ENCODE measurements at regions not wholly inside any gene's neighbourhood (a gene's known extent, or its start where the extent isn't known, plus 50 kb on each side); places are given as distances from the start of the nearest gene placed in this dataset.

DNA sequence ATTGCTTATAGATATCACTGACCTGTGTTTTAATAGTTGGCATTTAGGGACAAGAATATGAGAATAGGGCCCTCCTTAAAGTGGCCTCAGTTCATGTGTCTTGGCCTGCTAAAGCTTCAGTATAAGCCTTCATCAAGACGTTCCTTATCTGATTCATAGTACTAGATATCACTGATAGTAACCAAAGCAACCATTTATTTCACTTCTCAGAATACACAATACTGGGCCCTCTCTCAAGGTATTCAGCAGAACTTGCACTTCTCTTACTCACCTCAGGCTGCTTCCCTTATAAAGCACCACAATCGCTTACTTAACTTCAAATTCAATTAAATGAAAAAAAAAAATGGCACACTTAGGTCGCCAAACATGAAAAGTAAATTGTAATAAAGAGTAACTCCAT, 259.4 kb upstream of the PCDH7 start:
- H3K9me3 Mint-ChIP-seq = peaks cover 46% of the 10 kb centered on the region
- H3K4me1 Mint-ChIP-seq (ENCODE audit: low read depth) = no peaks in the 10 kb centered on the region
- DNase-seq = no peak
- TF ChIP-seq, protein P1, sequence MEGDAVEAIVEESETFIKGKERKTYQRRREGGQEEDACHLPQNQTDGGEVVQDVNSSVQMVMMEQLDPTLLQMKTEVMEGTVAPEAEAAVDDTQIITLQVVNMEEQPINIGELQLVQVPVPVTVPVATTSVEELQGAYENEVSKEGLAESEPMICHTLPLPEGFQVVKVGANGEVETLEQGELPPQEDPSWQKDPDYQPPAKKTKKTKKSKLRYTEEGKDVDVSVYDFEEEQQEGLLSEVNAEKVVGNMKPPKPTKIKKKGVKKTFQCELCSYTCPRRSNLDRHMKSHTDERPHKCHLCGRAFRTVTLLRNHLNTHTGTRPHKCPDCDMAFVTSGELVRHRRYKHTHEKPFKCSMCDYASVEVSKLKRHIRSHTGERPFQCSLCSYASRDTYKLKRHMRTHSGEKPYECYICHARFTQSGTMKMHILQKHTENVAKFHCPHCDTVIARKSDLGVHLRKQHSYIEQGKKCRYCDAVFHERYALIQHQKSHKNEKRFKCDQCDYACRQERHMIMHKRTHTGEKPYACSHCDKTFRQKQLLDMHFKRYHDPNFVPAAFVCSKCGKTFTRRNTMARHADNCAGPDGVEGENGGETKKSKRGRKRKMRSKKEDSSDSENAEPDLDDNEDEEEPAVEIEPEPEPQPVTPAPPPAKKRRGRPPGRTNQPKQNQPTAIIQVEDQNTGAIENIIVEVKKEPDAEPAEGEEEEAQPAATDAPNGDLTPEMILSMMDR (IDR thresholded peaks at IDR 0.05) = no peak
- no peaks in the 10 kb centered on the region for H3K36me3 Mint-ChIP-seq (ENCODE audit: low read depth)
- no peak overlapping the region for H3K27ac Mint-ChIP-seq
- H3K27me3 Mint-ChIP-seq (ENCODE audit: insufficient read depth) = peaks cover 4% of the 10 kb centered on the region; the same call in 1 of the 2 replicates
- no peak overlapping the region for H3K4me3 Mint-ChIP-seq

DNA sequence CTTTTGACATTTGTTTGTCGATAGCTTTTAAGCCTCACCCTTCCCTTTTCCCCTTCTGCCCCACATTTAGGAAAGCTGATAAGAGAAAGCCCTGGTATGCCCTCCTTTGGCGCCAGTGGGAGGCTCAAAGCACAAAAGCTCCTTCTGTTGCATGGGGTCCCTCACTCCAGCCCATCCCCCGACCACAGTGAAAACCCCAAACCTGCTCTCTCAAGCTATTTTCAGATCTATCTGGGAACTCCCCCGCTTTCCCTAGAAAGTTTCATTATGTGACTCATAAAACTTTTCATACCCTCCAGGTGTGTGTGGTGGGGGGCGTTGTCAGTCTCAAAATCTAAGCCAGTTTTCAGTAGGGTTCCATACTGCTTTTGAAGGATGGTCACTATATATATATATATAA, 259.0 kb upstream of the PCDH7 start:
- no peak overlapping the region for H3K4me3 Mint-ChIP-seq
- DNase-seq = no peak
- no peak overlapping the region for H3K27ac Mint-ChIP-seq
- peaks cover 4% of the 10 kb centered on the region; the same call in 1 of the 2 replicates for H3K27me3 Mint-ChIP-seq (ENCODE audit: insufficient read depth)
- H3K36me3 Mint-ChIP-seq (ENCODE audit: low read depth) = no peaks in the 10 kb centered on the region
- peaks cover 42% of the 10 kb centered on the region for H3K9me3 Mint-ChIP-seq
- H3K4me1 Mint-ChIP-seq (ENCODE audit: low read depth) = no peaks in the 10 kb centered on the region
- TF ChIP-seq, protein P1 (IDR thresholded peaks at IDR 0.05) = no peak

DNA sequence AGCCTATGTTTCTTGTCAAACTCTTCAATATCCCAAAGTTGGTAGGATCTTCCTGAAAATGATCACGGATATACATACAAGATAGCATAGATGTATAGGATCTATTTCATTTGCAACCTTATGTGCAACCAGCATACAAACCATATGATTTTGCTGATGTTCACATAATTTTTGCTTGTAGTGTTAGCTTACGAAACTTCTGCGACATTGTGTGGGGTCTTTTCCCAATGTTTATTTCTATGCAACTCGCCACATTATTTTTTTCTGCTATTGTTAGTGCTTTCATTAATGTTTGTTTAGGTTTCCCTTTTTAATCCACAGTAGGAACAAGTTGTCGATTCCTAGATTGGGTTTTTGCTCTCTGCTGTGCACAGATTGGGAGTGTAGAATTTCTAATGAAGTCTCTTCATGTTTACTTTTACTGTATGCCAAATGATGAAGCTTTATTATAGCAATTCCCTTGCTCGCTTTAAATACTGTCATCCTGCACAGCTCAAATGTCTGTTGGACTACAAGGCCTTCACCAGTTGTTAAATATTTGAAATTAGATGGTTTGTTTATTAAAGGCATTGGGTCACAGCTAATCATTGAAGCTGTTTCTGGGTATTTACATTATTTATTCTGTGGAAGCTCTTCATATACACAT, 257.6 kb upstream of the PCDH7 start:
- no peaks in the 10 kb centered on the region for H3K36me3 Mint-ChIP-seq (ENCODE audit: low read depth)
- TF ChIP-seq, protein P1 (IDR thresholded peaks at IDR 0.05) = no peak
- H3K9me3 Mint-ChIP-seq = peaks cover 31% of the 10 kb centered on the region
- DNase-seq = no peak
- no peaks in the 10 kb centered on the region for H3K4me1 Mint-ChIP-seq (ENCODE audit: low read depth)
- peaks cover 4% of the 10 kb centered on the region; the same call in 1 of the 2 replicates for H3K27me3 Mint-ChIP-seq (ENCODE audit: insufficient read depth)
- H3K4me3 Mint-ChIP-seq = no peak overlapping the region
- no peak overlapping the region for H3K27ac Mint-ChIP-seq

DNA sequence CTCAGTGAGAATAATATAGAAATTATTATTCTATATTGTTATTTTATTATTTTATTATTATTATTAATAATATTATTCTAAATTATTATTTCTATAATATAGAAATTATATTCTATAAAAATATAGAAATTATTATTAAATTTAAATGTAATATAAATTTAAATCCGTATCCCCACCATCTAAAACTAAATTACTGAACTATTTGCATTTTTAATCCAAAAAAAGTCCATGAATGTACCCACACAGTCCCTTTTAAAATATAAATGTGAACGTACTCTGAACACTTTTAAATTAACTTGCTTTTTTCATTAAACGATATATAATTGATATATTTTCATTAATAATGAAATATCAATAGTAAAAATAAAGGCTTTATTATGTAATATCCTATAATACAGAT, 248.3 kb upstream of the PCDH7 start:
- DNase-seq = no peak
- no peaks in the 10 kb centered on the region for H3K4me1 Mint-ChIP-seq (ENCODE audit: low read depth)
- TF ChIP-seq, protein P1 (IDR thresholded peaks at IDR 0.05) = no peak
- no peaks in the 10 kb centered on the region for H3K36me3 Mint-ChIP-seq (ENCODE audit: low read depth)
- no peaks in the 10 kb centered on the region; the same call in 1 of the 2 replicates for H3K9me3 Mint-ChIP-seq
- H3K27me3 Mint-ChIP-seq (ENCODE audit: insufficient read depth) = no peaks in the 10 kb centered on the region
- H3K4me3 Mint-ChIP-seq = no peak overlapping the region
- H3K27ac Mint-ChIP-seq = no peak overlapping the region

DNA sequence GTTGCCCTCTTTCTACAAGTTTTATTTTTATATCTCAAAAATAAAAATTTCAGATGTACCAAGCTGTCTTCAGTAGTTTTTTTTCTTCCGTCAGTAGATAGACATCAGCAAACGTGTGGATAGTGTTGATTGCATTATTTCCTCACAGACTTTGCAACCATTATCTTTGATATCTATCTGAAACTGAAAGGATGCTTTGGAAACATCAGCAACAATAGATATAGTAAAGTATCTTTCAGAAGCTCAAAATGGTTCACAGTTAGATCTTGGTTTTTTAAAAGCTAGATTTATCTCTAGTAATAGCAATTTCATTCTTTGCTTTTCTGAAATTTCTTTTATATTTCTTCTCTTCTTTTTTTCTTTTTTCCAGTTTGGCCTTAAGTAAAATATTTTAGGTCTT, 246.9 kb upstream of the PCDH7 start:
- Mint-ChIP-seq H3K4me1 (ENCODE audit: low read depth) (no peaks in the 10 kb centered on the region), H3K4me3 (no peak overlapping the region), H3K27ac (no peak overlapping the region), H3K36me3 (ENCODE audit: low read depth) (no peaks in the 10 kb centered on the region), H3K9me3 (no peaks in the 10 kb centered on the region; the same call in 1 of the 2 replicates), H3K27me3 (ENCODE audit: insufficient read depth) (no peaks in the 10 kb centered on the region)
- DNase-seq = no peak
- TF ChIP-seq, protein P1 (IDR thresholded peaks at IDR 0.05) = no peak

Measured in HFFc6 (cell line).